AG08396 (cell line): ENCODE measurements at regions not wholly inside any gene's neighbourhood (a gene's known extent, or its start where the extent isn't known, plus 50 kb on each side); places are given as distances from the start of the nearest gene placed in this dataset.

Experiments
- DNase-seq: peaks from one replicate; pipeline ENCODE4 v3.0.0; 2012; ENCODE audit warnings: low spot score, mixed read lengths

GRCh38 chr17:5786510-5786875, 202.2 kb upstream of the NLRP1 start:
- DNase-seq: no peak

- peak; percentile 47 for DNase-seq
Measured at GRCh38 chr17:5788266-5788900, 204.1 kb upstream of the NLRP1 start.

GRCh38 chr17:5789528-5789927, 205.2 kb upstream of the NLRP1 start:
- DNase-seq: no peak

GRCh38 chr17:5793157-5793556, 208.8 kb upstream of the NLRP1 start:
- no peak for DNase-seq

GRCh38 chr17:5793899-5794298, 209.6 kb upstream of the NLRP1 start:
- DNase-seq: no peak

- no peak for DNase-seq
Measured at GRCh38 chr17:5794385-5794784, 210.1 kb upstream of the NLRP1 start.

- DNase-seq: no peak
Measured at GRCh38 chr17:5794881-5795506, 210.7 kb upstream of the NLRP1 start.

- DNase-seq: no peak
Measured at GRCh38 chr17:5797447-5798050, 213.2 kb upstream of the NLRP1 start.

GRCh38 chr17:5798094-5798493, 213.8 kb upstream of the NLRP1 start:
- no peak for DNase-seq

- DNase-seq: no peak
Measured at GRCh38 chr17:5800131-5800530, 215.8 kb upstream of the NLRP1 start.

- DNase-seq: no peak
Measured at GRCh38 chr17:5800646-5801045, 216.3 kb upstream of the NLRP1 start.

GRCh38 chr17:5804251-5804650, 219.9 kb upstream of the NLRP1 start:
- DNase-seq: no peak

GRCh38 chr17:5809056-5809455, 224.7 kb upstream of the NLRP1 start:
- DNase-seq: no peak

GRCh38 chr17:5809580-5810188, 225.4 kb upstream of the NLRP1 start:
- no peak for DNase-seq

- DNase-seq: no peak
Measured at GRCh38 chr17:5812590-5812989, 228.3 kb upstream of the NLRP1 start.

GRCh38 chr17:5813357-5813756, 229.0 kb upstream of the NLRP1 start:
- no peak for DNase-seq

- DNase-seq: no peak
Measured at GRCh38 chr17:5815396-5815795, 231.1 kb upstream of the NLRP1 start.

GRCh38 chr17:5816491-5817070, 232.3 kb upstream of the NLRP1 start:
- no peak for DNase-seq

- no peak for DNase-seq
Measured at GRCh38 chr17:5817475-5818395, 233.4 kb upstream of the NLRP1 start.

- no peak for DNase-seq
Measured at GRCh38 chr17:5819396-5819795, 235.1 kb upstream of the NLRP1 start.

GRCh38 chr17:5819921-5820685, 235.8 kb upstream of the NLRP1 start:
- no peak for DNase-seq
